A673 (cell line): ENCODE measurements at regions not wholly inside any gene's neighbourhood (a gene's known extent, or its start where the extent isn't known, plus 50 kb on each side); places are given as distances from the start of the nearest gene placed in this dataset.

Source experiments
- BruUV-seq: library from RNA; stranded (reverse); fragments of 400-500 nt; replicated peaks from 2 replicates; lab custom pipeline; 2021; lab: Mats Ljungman, UMichigan
- CTCF ChIA-PET: fragments of 300-600 bp; sonication (Branson Sonifier 250); formaldehyde crosslinking; loops from one replicate; lab custom pipeline; 2022; ENCODE audit warnings: antibody characterized with exemption; lab: Charles Lee
- POLR2A ChIA-PET: fragments of 300-600 bp; sonication (Branson Sonifier 250); formaldehyde crosslinking; loops from one replicate; lab custom pipeline; 2022; ENCODE audit warnings: antibody characterized with exemption; ENCODE audit not compliant: low non-redundant PET; lab: Charles Lee
- DNase-seq: peaks from one replicate; pipeline ENCODE4 v3.0.0-alpha.2; 2015; ENCODE audit warnings: low spot score
- H3K27ac ChIP-seq: fragments of 200-600 bp; sonication (generic); 2 replicates; pipeline ENCODE4 v1.5.1; 2016; ENCODE audit warnings: mixed run types, low read depth, mild to moderate bottlenecking, mixed read lengths, antibody characterized with exemption, low read length; ENCODE audit not compliant: poor library complexity, severe bottlenecking
- H3K27me3 ChIP-seq: fragments of 200-600 bp; sonication (generic); replicated peaks from 2 replicates; pipeline ENCODE4 v1.6.1; 2017; ENCODE audit warnings: mixed run types, low read depth, mild to moderate bottlenecking, mixed read lengths, antibody characterized with exemption, low read length; ENCODE audit not compliant: insufficient read depth, poor library complexity
- H3K36me3 ChIP-seq: fragments of 200-600 bp; sonication (generic); 2 replicates; pipeline ENCODE4 v1.6.1; 2016; ENCODE audit warnings: mixed run types, mild to moderate bottlenecking, mixed read lengths, antibody characterized with exemption, low read length; ENCODE audit not compliant: insufficient read depth, poor library complexity, severe bottlenecking
- H3K4me1 ChIP-seq: fragments of 200-600 bp; sonication (generic); 2 replicates; pipeline ENCODE4 v1.6.1; 2017; ENCODE audit warnings: mixed run types, mild to moderate bottlenecking, mixed read lengths, antibody characterized with exemption, low read length; ENCODE audit not compliant: insufficient read depth, poor library complexity, severe bottlenecking
- H3K4me3 ChIP-seq: fragments of 200-600 bp; sonication (generic); 2 replicates; pipeline ENCODE4 v1.5.1; 2016; ENCODE audit warnings: low read depth, mixed run types, mild to moderate bottlenecking, mixed read lengths, low read length; ENCODE audit not compliant: poor library complexity, severe bottlenecking
- H3K9me3 ChIP-seq: fragments of 200-600 bp; sonication (generic); 2 replicates; pipeline ENCODE4 v1.6.1; 2016; ENCODE audit warnings: mixed run types, low read depth, mild to moderate bottlenecking, mixed read lengths, antibody characterized with exemption, low read length; ENCODE audit not compliant: poor library complexity, severe bottlenecking
- CTCF ChIP-seq: fragments of 300-800, 200-600 bp; sonication (generic); conservative IDR thresholded peaks from 2 replicates; pipeline ENCODE4 v1.5.1; 2017; ENCODE audit warnings: low read depth, mild to moderate bottlenecking, antibody characterized with exemption, low read length, moderate library complexity, mixed read lengths
- EZH2 ChIP-seq: fragments of 200-600 bp; sonication (generic); IDR thresholded peaks from 2 replicates; pipeline ENCODE4 v1.6.1; 2017; ENCODE audit warnings: borderline replicate concordance, low read depth, mild to moderate bottlenecking, mixed read lengths, antibody characterized with exemption, low read length; ENCODE audit not compliant: poor library complexity, severe bottlenecking
- intact Hi-C: fragments of 100-400 bp; cut with micrococcal nuclease; formaldehyde crosslinking; loops from one replicate; pipeline ENCODE4 v1.10.0; 2022; ENCODE audit not compliant: unreplicated experiment

- intact Hi-C loops, result no loop called here
- Histone ChIP-seq H3K4me3 (no peak overlapping the region), H3K4me1 (no peaks in the 10 kb centered on the region), H3K36me3 (no peaks in the 10 kb centered on the region), H3K9me3 (no peaks in the 10 kb centered on the region), H3K27me3 (no peaks in the 10 kb centered on the region), H3K27ac (no peak overlapping the region)
- no peak for TF ChIP-seq CTCF
- TF ChIP-seq EZH2, result no peak
- ChIA-PET POLR2A (no interaction called here), CTCF (no interaction called here)
- no TSS peak for BruUV-seq
- no peak for DNase-seq
These were observed 1507.0 kb upstream of the IGFBP7 start for GRCh38 chr4:58617226-58617625.

GRCh38 chr4:58611012-58611411, 1500.8 kb upstream of the IGFBP7 start:
- no peak for TF ChIP-seq CTCF
- no peak for TF ChIP-seq EZH2
- no peaks in the 10 kb centered on the region for H3K9me3 ChIP-seq
- intact Hi-C loops, result no loop called here
- H3K4me1 ChIP-seq, result no peaks in the 10 kb centered on the region
- POLR2A ChIA-PET, result no interaction called here
- no TSS peak for BruUV-seq
- H3K4me3 ChIP-seq, result no peak overlapping the region
- no peaks in the 10 kb centered on the region for H3K36me3 ChIP-seq
- CTCF ChIA-PET, result no interaction called here
- H3K27ac ChIP-seq, result no peak overlapping the region
- no peak for DNase-seq
- no peaks in the 10 kb centered on the region for H3K27me3 ChIP-seq

- ChIA-PET CTCF (no interaction called here), POLR2A (no interaction called here)
- Histone ChIP-seq H3K27me3 (no peaks in the 10 kb centered on the region), H3K36me3 (no peaks in the 10 kb centered on the region), H3K27ac (no peak overlapping the region), H3K4me1 (no peaks in the 10 kb centered on the region), H3K9me3 (no peaks in the 10 kb centered on the region), H3K4me3 (no peak overlapping the region)
- no peak for DNase-seq
- BruUV-seq, result no TSS peak
- intact Hi-C loops, result no loop called here
- TF ChIP-seq CTCF (no peak), EZH2 (no peak)
These were observed 1496.1 kb upstream of the IGFBP7 start for GRCh38 chr4:58606303-58606702.

GRCh38 chr4:58603951-58604350, 1493.8 kb upstream of the IGFBP7 start:
- DNase-seq, result no peak
- Histone ChIP-seq H3K9me3 (no peaks in the 10 kb centered on the region), H3K27me3 (no peaks in the 10 kb centered on the region), H3K27ac (no peak overlapping the region), H3K36me3 (no peaks in the 10 kb centered on the region), H3K4me3 (no peak overlapping the region), H3K4me1 (no peaks in the 10 kb centered on the region)
- ChIA-PET CTCF (no interaction called here), POLR2A (no interaction called here)
- TF ChIP-seq EZH2, result no peak
- TF ChIP-seq CTCF, result no peak
- no TSS peak for BruUV-seq
- intact Hi-C loops, result no loop called here
